Adrenal gland (tissue), 5 donors: ENCODE measurements at regions not wholly inside any gene's neighbourhood (a gene's known extent, or its start where the extent isn't known, plus 50 kb on each side); places are given as distances from the start of the nearest gene placed in this dataset.

Experiments
- CTCF ChIP-seq, 6 experiments: fragments of 450-650 bp in 4 of 6; fragments of 200-600 bp in 2 of 6; sonication (generic) in 1 of 6; IDR thresholded peaks; 1 replicate in 5 of 6; 2 replicates in 1 of 6; pipeline versions ENCODE4 v1.5.1 to v1.8.0; 2016 to 2021; ENCODE audit warnings: antibody characterized with exemption in 6 of 6, mild to moderate bottlenecking in 2 of 6, moderate library complexity in 1 of 6
- POLR2A ChIP-seq, 2 donors: fragments of 450-650 bp; IDR thresholded peaks; one replicate each; pipeline ENCODE4 v1.6.1; 2017; ENCODE audit warnings: antibody characterized with exemption in 2 of 2, mild to moderate bottlenecking in 2 of 2, moderate library complexity in 1 of 2
- donor health status: DM: no; HTN: no; CAD: no.

- TF ChIP-seq CTCF (IDR thresholded peaks at IDR 0.05) (no peak), POLR2A (IDR thresholded peaks at IDR 0.05) (no peak)
These were observed 352.9 kb downstream of the CTTN start for GRCh38 chr11:70751142-70751734.
